HUES48 (cell line): ENCODE measurements at regions not wholly inside any gene's neighbourhood (a gene's known extent, or its start where the extent isn't known, plus 50 kb on each side); places are given as distances from the start of the nearest gene placed in this dataset.

ENCODE experiments used
- H3K27ac ChIP-seq: one replicate; pipeline ENCODE4 v1.7.0; 2013; ENCODE audit warnings: low read depth, low read length, inconsistent platforms
- H3K27me3 ChIP-seq: 2 replicates; pipeline ENCODE4 v1.6.1; 2013; ENCODE audit warnings: mild to moderate bottlenecking, low read length; ENCODE audit not compliant: control insufficient read depth, insufficient read depth
- H3K36me3 ChIP-seq: 2 replicates; pipeline ENCODE4 v1.6.1; 2013; ENCODE audit warnings: low read length; ENCODE audit not compliant: control insufficient read depth, insufficient read depth
- H3K4me1 ChIP-seq: 2 replicates; pipeline ENCODE4 v1.6.1; 2013; ENCODE audit warnings: mild to moderate bottlenecking, low read length; ENCODE audit not compliant: control insufficient read depth, insufficient read depth
- H3K4me3 ChIP-seq: 2 replicates; pipeline ENCODE4 v1.5.1; 2013; ENCODE audit warnings: mild to moderate bottlenecking, low read depth, low read length
- H3K9ac ChIP-seq: 2 replicates; pipeline ENCODE4 v1.6.1; 2013; ENCODE audit warnings: mild to moderate bottlenecking, low read depth, low read length, moderate library complexity
- H3K9me3 ChIP-seq: 2 replicates; pipeline ENCODE4 v1.6.1; 2013; ENCODE audit warnings: low read length; ENCODE audit not compliant: control insufficient read depth, insufficient read depth

GRCh38 chr20:62573817-62574216 lies 68.5 kb upstream of the SLCO4A1 start:
- Histone ChIP-seq H3K4me3 (no peak overlapping the region), H3K36me3 (no peaks in the 10 kb centered on the region), H3K9ac (no peak overlapping the region), H3K27me3 (no peaks in the 10 kb centered on the region), H3K4me1 (no peaks in the 10 kb centered on the region), H3K27ac (no peak overlapping the region), H3K9me3 (no peaks in the 10 kb centered on the region)

- Histone ChIP-seq H3K27me3 (no peaks in the 10 kb centered on the region), H3K27ac (no peak overlapping the region), H3K4me1 (no peaks in the 10 kb centered on the region), H3K4me3 (no peak overlapping the region), H3K36me3 (no peaks in the 10 kb centered on the region), H3K9ac (no peak overlapping the region), H3K9me3 (no peaks in the 10 kb centered on the region)
These were observed 67.9 kb upstream of the SLCO4A1 start for GRCh38 chr20:62574230-62574993.

GRCh38 chr20:62575976-62576722 lies 66.2 kb upstream of the SLCO4A1 start:
- no peak overlapping the region for H3K9ac ChIP-seq
- no peaks in the 10 kb centered on the region for H3K9me3 ChIP-seq
- no peak overlapping the region for H3K4me3 ChIP-seq
- H3K27ac ChIP-seq: no peak overlapping the region
- H3K36me3 ChIP-seq: no peaks in the 10 kb centered on the region
- no peaks in the 10 kb centered on the region for H3K4me1 ChIP-seq
- no peaks in the 10 kb centered on the region for H3K27me3 ChIP-seq

- Histone ChIP-seq H3K27ac (no peak overlapping the region), H3K9ac (no peak overlapping the region), H3K4me3 (no peak overlapping the region), H3K36me3 (no peaks in the 10 kb centered on the region), H3K4me1 (0 out of 2 replicates have a peak, but pooled peaks cover 4% of the 10 kb centered on the region), H3K27me3 (no peaks in the 10 kb centered on the region), H3K9me3 (no peaks in the 10 kb centered on the region)
These were observed 65.4 kb upstream of the SLCO4A1 start for GRCh38 chr20:62576815-62577489.

- H3K36me3 ChIP-seq: no peaks in the 10 kb centered on the region
- no peak overlapping the region for H3K4me3 ChIP-seq
- H3K27ac ChIP-seq: no peak overlapping the region
- H3K4me1 ChIP-seq: 0 out of 2 replicates have a peak, but pooled peaks cover 4% of the 10 kb centered on the region
- H3K9me3 ChIP-seq: no peaks in the 10 kb centered on the region
- H3K27me3 ChIP-seq: no peaks in the 10 kb centered on the region
- H3K9ac ChIP-seq: no peak overlapping the region
These were observed 64.8 kb upstream of the SLCO4A1 start for GRCh38 chr20:62577490-62577836.

- Histone ChIP-seq H3K4me3 (no peak overlapping the region), H3K9me3 (no peaks in the 10 kb centered on the region), H3K27me3 (no peaks in the 10 kb centered on the region), H3K4me1 (0 out of 2 replicates have a peak, but pooled peaks cover 4% of the 10 kb centered on the region), H3K36me3 (no peaks in the 10 kb centered on the region), H3K9ac (no peak overlapping the region), H3K27ac (no peak overlapping the region)
These were observed 63.9 kb upstream of the SLCO4A1 start for GRCh38 chr20:62578294-62578897.

- Histone ChIP-seq H3K4me1 (0 out of 2 replicates have a peak, but pooled peaks cover 4% of the 10 kb centered on the region), H3K27me3 (no peaks in the 10 kb centered on the region), H3K9ac (no peak overlapping the region), H3K4me3 (no peak overlapping the region), H3K36me3 (no peaks in the 10 kb centered on the region), H3K9me3 (no peaks in the 10 kb centered on the region), H3K27ac (no peak overlapping the region)
These were observed 62.3 kb upstream of the SLCO4A1 start for GRCh38 chr20:62580052-62580451.

GRCh38 chr20:62580733-62581132 lies 61.6 kb upstream of the SLCO4A1 start:
- H3K27me3 ChIP-seq: no peaks in the 10 kb centered on the region
- no peaks in the 10 kb centered on the region for H3K36me3 ChIP-seq
- H3K9ac ChIP-seq: no peak overlapping the region
- 0 out of 2 replicates have a peak, but pooled peaks cover 4% of the 10 kb centered on the region for H3K4me1 ChIP-seq
- H3K27ac ChIP-seq: no peak overlapping the region
- no peak overlapping the region for H3K4me3 ChIP-seq
- H3K9me3 ChIP-seq: no peaks in the 10 kb centered on the region

- H3K27ac ChIP-seq: no peak overlapping the region
- 0 out of 2 replicates have a peak, but pooled peaks cover 4% of the 10 kb centered on the region for H3K4me1 ChIP-seq
- no peak overlapping the region for H3K4me3 ChIP-seq
- no peaks in the 10 kb centered on the region for H3K36me3 ChIP-seq
- H3K9ac ChIP-seq: no peak overlapping the region
- H3K27me3 ChIP-seq: no peaks in the 10 kb centered on the region
- H3K9me3 ChIP-seq: no peaks in the 10 kb centered on the region
These were observed 61.0 kb upstream of the SLCO4A1 start for GRCh38 chr20:62581308-62581707.

GRCh38 chr20:62581806-62582205 lies 60.5 kb upstream of the SLCO4A1 start:
- no peaks in the 10 kb centered on the region for H3K36me3 ChIP-seq
- no peak overlapping the region for H3K9ac ChIP-seq
- H3K4me3 ChIP-seq: no peak overlapping the region
- H3K27ac ChIP-seq: no peak overlapping the region
- H3K27me3 ChIP-seq: no peaks in the 10 kb centered on the region
- no peaks in the 10 kb centered on the region for H3K9me3 ChIP-seq
- H3K4me1 ChIP-seq: 0 out of 2 replicates have a peak, but pooled peaks cover 4% of the 10 kb centered on the region
